22Rv1 (cell line): ENCODE measurements at regions not wholly inside any gene's neighbourhood (a gene's known extent, or its start where the extent isn't known, plus 50 kb on each side); places are given as distances from the start of the nearest gene placed in this dataset.
"Not testable (repeated sequence)": the region's sequence is repeated elsewhere in the genome, so short reads cannot be mapped to it uniquely, and the experiment has no call there.

Experiments
- H3K27ac ChIP-seq: fragments of 450-650 bp; 2 replicates; pipeline ENCODE4 v1.5.1; 2017
- CTCF ChIP-seq: fragments of 450-650 bp; IDR thresholded peaks from 2 replicates; pipeline ENCODE4 v1.5.1; 2017; ENCODE audit warnings: mild to moderate bottlenecking
- ZFX ChIP-seq: fragments of 450-650 bp; IDR thresholded peaks from 2 replicates; pipeline ENCODE4 v1.6.1; 2017; ENCODE audit warnings: antibody characterized with exemption, borderline replicate concordance

DNA sequence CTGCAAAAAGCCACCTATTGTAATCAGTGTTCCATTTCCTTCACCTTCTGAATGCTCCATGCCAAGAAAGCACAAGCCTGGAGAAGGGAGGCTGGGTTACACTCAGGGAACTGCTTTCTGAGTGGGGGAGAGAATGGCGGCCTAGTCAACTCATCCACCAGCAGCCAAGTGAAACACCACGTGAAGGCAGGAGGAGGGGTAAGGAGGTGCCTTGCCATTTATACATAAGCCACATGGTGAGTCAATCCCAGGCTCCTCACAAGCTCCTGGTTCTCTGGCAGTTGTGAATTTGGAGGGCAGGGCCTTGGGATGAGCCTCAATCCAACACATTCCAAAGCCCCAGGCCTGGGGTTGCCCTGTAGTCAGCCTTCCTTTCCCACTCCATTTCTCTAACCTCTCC lies 149.4 kb downstream of the CD24 start:
- TF ChIP-seq CTCF (no peak), ZFX (no peak)
- no peak overlapping the region for H3K27ac ChIP-seq

GRCh38 chr6:106823732-106824351 lies 150.7 kb downstream of the CD24 start:
- TF ChIP-seq CTCF (no peak), ZFX (no peak)
- no peak overlapping the region for H3K27ac ChIP-seq

GRCh38 chr6:106823058-106823457 lies 151.5 kb downstream of the CD24 start:
- no peak for TF ChIP-seq CTCF
- TF ChIP-seq ZFX = no peak

GRCh38 chr6:106820412-106820852 lies 154.1 kb downstream of the CD24 start:
- H3K27ac ChIP-seq = no peak overlapping the region
- TF ChIP-seq ZFX (no peak), CTCF (no peak)

More at GRCh38 chr6:106823058-106823457, 151.5 kb downstream of the CD24 start:
- no peak overlapping the region for H3K27ac ChIP-seq

DNA sequence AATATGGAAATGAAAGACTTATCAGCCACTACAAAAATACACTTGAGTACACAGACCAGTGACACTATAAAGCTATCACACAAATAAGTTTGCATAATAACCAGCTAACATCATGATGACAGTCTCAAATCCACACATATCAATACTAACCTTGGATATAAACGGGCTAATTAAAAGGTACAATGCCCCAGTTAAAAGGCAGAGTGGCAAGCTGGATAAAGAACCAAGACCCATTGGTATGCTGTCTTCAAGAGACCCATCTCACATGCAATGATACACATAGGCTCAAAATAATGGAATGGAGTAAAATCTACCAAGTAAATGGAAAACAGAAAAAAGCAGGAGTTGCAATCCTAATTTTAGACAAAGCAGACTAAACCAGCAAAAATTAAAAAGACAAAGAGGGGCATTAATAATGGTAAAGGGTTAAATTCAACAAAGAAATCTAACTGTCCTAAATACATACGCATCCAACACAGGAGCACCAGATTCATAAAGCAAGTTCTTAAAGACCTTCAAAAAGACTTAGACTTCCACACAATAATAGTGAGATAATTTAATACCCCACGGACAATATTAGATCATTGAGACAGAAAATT lies 163.3 kb downstream of the CD24 start:
- TF ChIP-seq CTCF (no peak), ZFX (no peak)
- no peak overlapping the region for H3K27ac ChIP-seq

GRCh38 chr6:106808758-106809157 lies 165.8 kb downstream of the CD24 start:
- no peak for TF ChIP-seq CTCF
- TF ChIP-seq ZFX = no peak
- H3K27ac ChIP-seq = no peak overlapping the region

DNA sequence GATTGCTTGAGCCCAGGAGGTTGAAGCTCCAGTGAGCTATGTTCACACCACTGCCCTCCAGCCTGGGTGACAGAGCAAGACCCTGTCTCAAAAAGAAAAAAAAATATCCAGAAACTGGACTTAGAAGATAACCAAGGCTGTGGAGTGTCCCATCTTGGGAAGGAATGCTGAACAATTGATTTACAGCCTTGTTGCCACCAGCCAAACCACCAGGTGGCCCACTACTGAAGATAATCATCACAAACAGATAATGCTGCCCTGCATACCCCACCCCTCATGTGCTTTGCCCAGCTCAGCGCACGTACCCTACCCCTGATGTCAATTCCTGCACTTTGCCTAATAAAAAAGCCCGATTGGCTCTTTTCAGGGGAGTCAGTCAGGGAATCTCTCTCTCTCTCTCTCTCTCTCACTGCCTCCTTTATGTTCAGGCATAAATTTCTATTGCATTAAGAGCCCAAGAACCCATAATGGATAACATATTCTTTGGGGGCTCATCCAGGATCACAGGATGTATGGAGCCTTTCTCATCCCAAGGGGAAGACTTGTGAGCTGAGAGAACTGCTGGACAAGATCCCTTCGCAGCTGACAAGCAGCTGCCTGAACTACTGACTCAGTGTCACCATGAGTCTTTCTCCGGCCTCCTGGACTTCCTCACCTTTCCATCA lies 166.4 kb downstream of the CD24 start:
- no peak for TF ChIP-seq CTCF
- TF ChIP-seq ZFX = no peak
- no peak overlapping the region for H3K27ac ChIP-seq

DNA sequence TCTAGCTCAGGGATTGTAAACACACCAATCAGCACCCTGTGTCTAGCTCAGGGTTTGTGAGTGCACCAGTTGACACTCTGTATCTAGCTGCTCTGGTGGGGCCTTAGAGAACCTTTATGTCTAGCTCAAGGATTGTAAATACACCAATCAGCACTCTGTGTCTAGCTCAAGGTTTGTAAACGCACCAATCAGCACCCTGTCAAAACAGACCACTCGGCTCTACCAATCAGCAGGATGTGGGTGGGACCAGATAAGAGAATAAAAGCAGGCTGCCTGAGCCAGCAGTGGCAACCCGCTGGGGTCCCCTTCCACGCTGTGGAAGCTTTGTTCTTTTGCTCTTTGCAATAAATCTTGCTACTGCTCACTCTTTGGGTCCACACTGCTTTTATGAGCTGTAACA lies 168.3 kb downstream of the CD24 start:
- not testable (repeated sequence) for H3K27ac ChIP-seq
